Hippocampal formation (tissue), 2 donors: ENCODE measurements at regions not wholly inside any gene's neighbourhood (a gene's known extent, or its start where the extent isn't known, plus 50 kb on each side); places are given as distances from the start of the nearest gene placed in this dataset.

ENCODE experiments used
- DNase-seq, 2 donors: peaks; one replicate each; lab custom pipeline; 2025; lab: John Stamatoyannopoulos, UW

DNA sequence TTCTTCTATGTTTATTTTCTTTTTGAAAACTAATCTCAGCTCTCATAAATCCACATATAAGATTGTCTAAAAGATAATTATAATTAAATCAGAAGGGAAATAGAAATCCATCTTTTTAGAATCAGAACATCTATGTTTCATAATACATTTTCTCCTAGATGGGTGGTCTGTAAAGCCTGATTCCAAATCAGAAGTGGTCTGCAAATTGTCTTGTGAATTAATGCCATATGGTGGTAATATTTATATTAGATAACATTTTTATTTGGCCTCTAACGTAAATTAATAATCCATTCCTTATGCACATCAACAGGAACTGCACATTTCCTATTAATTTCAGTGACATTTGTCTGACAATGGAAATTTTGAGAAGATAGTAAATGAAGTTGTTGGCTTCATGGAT, 52.8 kb upstream of the TBC1D5 start:
- no peak for DNase-seq

DNA sequence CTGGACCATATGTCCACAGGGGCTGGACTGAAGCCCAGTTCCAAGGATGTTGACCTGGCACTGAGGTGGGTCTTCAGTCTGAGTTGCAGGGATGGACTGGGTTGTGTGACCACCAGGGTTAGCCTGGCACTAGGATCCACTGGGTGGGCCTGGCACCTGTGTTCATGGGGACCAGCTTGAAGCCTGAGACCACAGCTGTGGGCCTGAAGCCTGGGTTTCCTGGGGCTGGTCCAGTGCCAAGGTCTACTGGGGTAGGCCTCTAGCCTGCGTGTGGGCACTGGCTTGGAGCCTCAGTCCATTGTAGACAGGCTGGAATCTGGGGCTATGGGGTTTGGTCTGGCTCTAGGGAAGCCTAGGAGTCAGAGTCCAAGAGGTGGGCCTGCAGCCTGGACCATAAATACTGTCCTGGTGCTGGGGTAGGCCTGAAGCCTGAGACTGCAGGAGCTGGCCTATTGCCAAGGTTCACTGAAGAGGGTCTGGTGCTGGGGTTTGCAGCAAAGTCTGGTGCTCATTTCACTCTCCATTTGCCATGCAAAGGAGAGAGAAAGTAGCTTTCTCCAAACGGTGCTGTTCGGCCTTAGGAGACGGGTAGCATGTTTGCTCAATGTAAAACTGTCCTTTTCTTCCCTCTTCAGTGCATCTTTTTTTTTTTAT, 51.2 kb upstream of the TBC1D5 start:
- no peak for DNase-seq
